Skin of body (tissue), 1 donor: ENCODE measurements at regions not wholly inside any gene's neighbourhood (a gene's known extent, or its start where the extent isn't known, plus 50 kb on each side); places are given as distances from the start of the nearest gene placed in this dataset.

Experiments used
- DNase-seq: peaks from one replicate; lab custom pipeline; 2025; lab: John Stamatoyannopoulos, UW

DNA sequence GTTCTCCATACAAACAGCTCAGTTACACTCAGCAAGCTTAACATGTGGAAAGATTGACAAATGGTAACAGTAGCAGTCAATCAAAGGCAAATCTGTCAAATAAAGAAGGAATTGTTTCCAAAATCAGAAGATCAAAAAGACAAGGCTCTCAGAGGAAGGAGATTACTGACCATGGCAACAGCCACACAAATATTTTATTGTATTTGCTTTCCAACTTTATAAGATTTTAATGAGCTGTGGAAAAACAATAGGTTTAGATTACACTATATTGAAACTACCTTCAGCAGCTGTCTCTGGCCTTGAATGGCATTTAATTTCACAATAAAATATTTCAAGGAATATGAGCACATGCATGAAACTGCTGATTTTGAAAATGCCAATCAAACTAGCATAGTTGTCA is 1143.9 kb upstream of the GJE1 start:
- no peak for DNase-seq

DNA sequence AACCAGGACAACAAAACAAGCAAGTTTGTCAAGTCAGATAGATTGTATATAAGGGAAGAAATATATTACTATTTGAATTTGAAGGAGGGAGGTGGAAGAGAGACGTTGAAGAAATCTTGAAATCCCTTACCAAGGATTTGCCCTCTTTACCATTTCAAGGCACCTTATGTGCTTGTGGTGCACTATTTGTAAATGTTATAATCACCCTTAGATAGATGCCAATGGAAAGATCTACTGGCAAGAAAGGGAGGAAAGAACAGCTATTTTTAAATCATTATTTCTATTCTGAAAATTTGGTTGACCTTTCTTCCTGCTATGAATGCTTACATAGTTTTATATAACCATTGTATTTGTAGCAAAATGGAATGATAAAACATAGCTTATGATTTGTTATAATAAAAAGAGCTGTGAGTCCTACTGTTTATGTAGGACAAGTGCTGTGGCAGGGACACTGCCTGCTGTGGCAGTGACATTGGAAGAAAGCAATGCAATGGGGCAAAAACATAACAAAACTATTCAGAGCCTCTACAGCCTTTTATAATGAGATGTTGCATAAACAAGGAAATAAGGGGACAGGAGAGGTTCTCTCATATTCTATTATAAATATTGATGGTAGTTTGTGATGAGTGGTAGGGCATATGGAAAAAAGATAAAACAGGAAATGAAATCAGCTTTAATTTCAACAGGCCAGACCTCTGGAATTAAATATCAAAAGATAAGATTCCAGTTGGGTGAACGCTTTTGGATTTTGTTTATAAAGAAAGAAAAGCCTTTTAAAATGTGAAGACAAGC is 1145.2 kb upstream of the GJE1 start:
- no peak for DNase-seq

DNA sequence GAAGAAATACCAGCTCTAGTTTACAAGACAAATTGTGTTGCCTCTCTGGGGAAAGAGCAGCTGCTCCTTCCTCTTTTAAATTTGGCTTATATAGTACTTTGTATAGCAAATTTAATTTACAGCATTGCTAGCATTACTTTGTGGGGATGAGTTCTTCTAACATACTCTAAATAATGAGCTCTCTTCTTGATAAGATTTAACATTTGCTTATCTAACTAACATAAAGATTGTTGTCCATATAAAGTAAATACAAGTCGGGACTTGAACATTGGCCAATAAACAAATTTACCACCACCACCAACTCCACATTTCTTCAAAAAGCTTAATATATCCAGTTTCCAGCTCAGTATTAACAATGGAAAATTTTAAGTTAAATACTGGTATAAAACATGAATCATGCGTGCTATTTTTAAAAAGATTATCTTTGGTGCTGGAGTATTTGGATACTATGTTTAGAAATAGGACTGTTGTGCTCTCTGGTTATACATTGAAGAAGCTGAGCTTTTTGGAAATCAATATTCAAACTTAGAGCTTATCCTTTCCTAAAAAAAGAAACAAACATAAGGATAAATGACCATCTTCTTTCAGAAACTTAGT is 1146.9 kb upstream of the GJE1 start:
- no peak for DNase-seq

DNA sequence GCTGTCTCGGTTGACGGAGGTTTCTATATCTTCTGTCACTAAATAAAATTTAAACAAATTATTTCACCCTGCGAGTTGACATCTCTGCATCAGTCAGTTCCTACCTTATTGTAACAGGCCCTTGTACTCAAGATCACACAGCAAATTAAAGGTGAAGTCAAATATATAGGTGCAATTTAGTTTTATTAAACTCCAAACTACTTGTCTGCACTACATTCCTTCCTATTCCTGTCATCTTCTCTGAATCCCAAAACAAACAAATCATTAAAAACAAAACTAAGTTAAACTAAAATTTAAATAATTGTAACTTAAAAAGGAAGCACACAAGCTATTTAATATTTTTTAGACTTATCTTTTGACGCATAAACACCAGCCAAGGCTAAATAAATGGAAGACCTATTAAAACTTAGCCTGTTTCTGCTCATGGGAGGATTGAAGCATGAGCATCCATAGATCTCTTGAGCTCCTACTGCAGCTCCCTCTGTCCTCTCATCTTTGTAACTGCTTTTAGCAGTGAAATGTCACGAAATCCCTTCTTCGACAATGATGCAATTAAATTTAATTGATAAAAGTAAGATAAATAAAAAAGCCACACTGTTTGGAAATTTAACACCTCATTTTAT is 1152.3 kb upstream of the GJE1 start:
- no peak for DNase-seq

DNA sequence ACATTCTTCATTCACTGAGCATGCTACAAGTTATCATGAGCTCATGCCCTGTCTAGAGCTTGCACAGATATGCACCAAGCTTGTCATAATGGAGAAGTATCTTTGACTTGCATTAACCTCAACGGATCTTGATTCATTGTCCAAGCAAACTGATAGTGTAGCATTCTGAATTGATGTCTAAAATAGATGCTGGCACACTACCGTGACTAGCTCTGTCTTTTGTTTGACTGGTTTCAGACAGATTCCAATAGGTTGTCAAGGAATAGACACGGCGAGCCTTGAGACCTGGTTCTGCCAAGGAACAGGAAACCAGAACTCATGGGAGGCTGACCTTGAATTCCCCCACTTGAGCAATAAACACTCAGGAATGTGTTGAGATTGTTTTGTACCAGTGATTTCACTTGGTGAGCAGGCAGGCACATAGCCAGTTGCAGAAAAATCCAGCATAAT is 1153.1 kb upstream of the GJE1 start:
- DNase-seq: no peak

DNA sequence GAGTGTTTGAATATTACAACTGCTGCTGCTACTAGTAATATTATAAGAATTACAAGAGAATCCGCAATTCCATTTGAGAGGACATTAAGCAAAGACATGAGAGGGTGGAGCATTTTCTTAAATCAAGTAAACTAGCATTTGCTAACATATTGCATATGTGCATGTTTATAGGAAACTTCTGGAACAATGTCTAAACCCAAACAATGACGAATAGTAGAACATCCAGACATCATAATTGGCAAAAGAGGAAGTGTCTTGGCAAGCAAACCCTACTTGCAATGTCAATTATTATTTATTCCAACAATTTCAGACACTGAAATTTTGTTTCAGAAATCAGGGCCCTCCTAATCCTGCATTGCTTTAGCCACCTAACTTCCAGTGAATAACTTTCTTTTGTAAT is 1155.3 kb upstream of the GJE1 start:
- peak; percentile 93 for DNase-seq

DNA sequence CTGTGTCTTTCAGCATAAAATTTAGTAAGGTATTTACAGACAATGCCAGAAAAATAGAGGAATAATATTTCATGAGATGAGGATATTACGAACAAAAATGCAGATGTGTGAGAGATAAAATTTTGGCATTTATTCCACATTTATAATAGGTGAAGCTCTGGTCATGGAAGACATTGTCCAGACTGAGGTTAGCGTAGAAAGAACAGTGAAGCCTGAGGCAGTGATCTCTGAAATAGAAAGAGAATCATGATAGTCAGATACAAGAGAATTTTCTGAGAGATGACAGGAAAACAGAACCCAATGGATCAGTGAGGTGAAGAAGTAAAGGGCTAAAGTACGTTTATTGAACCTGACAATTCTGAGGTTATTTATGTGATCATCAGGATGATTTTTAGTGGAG is 1155.9 kb upstream of the GJE1 start:
- DNase-seq: no peak

DNA sequence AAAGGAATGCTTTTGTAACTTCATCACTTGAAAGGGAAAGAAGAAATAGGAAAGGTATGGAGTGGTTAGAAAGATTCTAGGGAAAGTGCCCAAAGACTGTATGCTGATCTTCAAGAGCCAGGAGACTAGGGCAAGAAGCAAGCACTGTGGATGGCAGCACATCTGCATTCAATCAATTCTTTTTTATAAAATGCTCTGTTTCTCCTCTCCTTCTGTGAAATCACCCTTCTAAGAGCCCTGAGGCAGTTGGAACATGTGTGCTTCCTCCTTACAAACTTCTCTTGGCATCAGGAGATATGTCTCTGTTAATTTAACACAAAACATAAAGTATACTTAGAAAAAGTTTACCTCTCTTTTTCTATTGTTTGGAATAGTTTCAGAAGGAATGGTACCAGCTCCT is 1162.2 kb upstream of the GJE1 start:
- no peak for DNase-seq

DNA sequence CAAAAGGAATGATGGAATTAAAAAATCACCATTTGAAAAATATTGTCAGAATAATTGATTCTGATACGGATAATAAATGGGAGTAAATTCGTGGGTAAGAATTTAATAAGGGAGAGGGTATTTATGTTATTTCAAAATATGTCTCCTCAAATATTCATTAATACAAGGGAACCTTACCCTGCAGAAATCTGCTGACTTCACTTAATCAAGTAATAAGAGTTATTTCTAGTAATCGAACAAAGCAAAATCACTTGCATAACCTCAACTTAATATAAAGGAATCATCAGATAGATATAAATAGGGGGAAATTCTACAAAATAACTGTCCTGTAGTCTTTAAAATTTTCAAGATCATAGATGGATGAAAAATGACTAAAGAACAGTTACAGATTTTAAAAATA is 1164.7 kb upstream of the GJE1 start:
- no peak for DNase-seq

DNA sequence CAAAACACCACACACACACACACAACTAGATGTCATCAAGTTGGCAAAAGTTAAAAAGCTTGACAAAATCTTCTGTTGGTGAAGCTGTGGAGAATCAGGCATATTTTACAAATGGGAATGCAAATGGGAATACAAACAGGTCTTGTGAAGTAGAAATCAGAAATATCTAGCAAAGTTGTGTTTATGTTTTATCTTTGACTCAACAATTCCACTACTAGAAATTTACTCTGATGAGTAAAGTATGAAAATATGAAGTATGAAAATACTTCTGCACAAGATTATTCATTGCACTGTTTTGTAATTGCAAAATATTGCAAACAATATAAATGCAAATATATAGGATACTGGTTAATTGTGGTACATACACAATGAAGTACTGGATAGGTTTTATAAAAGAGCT is 1166.0 kb upstream of the GJE1 start:
- no peak for DNase-seq

DNA sequence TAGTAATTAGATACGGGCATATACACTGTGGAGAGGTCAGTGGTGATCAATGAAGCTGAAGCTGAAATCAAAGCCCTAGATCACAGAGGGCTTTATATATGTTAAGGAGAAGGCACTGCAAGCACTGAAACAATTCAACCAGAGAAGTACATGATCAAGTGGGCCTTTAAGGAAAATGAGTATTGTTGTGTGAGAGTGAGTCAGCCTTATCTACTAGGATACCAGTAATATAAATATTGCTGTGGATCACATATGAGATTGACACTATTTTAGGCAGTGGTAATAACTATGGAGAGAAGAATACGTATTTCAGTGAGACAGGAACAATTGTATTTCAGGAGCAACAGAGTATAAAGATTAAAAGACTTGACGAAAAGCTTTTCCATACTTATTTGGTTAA is 1172.2 kb upstream of the GJE1 start:
- DNase-seq: no peak

DNA sequence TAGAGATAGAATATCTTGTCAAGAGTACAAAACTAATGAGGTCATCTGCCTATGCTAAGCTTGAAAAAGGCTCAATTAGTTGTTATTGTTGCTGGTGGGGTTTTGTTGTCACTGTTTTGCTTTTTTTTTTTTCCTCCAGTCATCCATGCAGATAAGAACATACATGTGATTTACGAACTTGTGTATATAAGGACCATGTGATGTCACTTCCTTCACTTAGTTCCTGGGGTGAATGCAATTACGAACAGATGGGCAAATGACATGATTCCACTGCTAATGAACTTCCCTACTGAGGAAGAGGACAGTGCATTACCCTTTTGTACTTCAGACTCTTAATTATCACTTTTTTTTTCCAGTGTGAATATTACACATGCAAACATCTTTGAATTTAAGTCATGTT is 1175.3 kb upstream of the GJE1 start:
- DNase-seq: peak; percentile 46

DNA sequence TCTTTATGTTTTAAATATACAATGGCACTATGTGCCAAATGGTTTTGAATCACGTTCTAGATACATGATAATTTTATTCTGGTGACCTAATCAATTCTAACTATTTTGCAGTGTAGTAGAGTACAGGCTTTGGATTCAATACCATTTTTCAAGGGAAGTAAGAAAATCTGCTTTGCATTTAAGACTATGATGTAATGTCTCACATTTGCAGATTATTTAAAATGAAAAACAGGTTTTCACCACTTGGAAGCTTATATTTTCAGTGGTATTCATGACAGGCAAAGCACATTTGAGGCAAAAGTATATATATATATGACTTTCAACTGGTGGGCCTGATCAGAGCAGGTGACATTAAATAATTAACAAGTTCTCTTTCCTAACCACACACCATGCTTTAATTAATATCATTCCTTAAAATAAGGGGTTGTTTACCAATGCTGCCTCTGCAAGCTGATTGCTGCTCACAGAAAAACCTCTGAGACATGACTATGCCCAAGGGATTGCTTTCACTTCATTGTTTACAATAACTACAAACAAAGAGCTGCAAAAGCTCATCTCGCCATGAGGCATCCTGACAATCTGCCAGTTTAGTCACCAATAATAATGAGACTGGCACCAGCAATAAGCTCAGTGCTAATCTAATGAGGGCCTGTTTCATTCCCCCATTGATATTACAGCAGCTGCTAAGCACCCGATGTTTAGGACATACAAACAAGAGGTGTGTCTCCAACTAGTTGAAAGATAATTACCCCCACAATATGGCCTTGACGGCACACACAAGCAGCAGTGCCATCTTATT is 1176.0 kb upstream of the GJE1 start:
- DNase-seq: peak; percentile 84

DNA sequence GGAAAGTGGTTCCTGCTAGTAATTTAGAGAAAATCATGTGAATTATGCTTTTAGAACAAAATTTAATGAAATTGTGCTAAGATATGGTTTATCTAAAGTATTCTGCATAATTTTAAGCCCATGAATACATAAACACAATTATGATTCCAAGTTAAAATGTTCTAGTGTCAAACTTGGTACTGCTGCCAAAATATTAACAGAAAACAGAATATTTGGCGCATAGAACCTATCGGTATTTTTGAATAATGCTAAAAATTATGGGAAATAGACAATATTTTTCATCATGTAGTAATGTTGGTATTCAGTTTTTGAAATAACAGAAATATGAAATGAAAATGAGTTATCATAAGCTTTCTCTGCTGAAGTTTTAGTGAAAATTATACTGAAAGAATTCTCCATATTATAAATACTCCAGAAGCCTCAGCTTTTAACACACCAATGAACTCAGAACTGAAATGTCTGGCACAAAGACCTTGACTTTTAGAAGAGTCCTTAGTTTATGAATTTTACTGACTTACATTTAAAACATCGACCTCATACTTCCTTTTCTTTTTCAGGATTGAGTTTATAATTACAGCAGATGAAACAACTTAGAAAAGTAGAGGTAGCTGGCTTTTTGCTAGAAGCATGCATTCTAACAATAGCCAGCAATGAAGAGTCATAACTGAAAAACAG is 1192.3 kb upstream of the GJE1 start:
- DNase-seq: peak; percentile 64

DNA sequence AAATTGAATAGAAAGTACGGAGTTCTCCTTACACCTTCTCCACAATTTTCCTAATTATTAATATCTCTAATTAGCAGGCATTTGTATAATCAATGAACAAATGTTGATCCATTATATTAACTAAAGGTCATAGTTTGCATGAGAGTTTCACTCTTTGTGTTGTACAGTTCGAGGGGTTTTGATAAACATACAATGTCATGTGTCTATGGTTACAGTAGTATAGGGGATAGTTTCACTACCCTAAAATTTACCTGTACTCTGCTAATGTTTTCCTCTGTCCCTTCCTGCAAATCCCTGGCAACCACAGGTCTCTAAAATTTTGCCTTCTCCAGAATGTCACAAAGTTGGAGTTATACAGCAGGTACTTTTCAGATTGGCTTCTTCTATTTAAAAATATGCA is 1199.8 kb upstream of the GJE1 start:
- no peak for DNase-seq

DNA sequence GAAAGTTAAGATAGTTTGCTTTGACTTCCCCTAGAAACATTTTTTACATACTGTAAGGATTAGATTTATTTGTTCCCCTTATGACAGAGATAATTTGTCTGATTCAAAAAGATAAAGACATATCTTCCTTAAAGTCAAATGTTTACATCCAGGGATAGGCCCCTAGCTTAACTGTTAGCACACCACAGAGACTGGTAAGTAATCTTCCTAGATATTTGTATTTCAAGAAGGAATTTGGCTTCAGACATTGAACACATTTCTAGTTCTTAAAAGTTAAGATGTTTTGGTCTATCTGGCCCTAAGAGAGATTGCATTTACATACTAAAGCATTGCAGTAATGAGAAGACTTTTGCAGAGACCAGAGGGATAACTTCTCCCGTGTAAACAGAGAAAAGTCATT is 1201.1 kb upstream of the GJE1 start:
- no peak for DNase-seq

DNA sequence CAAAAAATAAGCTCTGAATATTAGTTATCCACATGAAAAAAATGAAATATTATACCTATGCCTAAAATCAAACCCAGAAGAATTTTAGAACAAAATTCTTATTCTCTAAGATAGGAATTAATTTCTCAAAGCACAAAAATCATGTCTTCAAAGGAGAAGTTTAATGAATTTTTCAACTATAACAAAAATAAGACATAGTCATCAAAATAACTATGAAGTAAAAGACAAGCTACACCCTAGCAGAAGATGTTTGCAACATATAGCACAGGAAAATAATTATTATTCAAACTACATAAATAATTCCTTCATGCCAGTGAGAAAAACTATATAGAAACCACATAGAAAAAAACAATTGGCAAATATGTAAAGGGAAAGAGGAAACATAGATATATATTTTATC is 1203.6 kb upstream of the GJE1 start:
- no peak for DNase-seq

DNA sequence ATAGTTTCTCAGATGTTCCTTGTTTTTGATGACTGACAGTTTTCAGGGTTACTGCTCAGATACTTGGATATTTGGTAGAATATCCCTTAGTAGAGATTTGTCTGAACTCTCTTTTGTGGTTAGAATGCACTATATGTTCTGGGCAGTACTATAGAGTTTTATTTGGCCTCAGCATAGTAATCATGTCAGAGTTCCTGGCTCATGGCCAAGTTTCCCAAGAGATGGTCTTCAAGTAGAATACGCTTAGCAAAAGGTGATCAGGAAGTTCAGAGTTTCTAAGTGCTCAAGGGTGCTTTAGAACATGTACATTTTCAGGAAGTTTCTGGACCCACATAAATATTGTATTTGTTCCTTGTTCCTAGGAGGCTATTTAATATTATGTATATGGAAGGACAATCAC is 1209.7 kb upstream of the GJE1 start:
- DNase-seq: no peak

DNA sequence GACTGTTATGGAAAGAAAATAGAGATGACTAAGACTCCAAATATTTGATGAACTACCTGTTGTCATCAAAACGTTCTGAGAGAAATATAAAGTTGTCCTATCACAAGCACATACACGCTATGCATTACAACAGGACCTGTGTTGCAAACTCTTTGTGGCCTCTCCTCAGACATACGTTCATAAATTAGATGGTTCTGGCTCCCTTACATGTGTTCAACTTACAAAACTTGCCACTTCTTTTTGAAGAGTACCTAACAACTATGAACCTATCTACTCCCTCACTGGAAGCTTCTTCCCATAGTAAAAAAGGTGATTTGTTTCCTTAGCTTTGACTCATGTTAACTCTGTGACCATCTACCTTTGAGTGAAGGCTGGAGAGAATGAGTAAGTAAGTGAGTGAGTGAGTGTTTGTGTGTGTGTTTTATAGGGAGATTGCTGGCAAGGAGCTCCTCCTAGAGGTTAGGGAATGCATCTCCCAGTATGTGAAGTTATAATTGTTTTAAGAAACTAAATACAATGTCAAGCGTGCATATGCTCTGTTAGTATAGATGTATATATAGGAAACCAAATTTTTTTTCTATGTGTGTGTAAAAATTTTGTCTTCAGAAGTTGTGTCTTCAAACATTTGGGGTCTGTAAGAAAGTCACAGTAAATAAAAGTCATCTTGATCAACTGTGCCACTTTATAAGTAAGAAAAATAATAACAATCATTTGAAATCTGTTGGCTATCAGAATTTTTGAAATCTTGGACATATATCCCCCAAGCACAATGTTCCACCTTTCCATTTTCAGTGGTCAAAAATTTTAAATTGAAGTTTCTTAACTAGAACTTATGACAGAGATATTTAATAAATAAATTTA is 1211.1 kb upstream of the GJE1 start:
- no peak for DNase-seq

DNA sequence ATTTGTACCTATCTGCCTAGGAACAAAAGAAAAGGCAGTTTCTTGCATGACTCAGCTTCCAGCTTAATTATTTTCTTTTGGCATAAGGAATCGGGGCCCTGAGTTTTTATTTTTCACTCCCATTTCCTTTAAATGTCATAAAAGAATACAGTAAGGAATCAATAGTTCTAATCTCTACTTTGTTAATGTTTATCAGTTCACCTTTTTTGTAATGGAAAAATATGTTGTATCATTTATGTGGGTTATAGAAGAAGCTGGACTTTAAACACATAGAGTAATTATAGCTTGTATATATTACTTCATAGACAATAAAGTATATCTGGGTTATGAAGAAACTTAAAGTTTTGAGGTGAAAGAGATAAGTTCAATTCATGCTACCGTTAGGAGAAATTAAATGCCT is 1214.8 kb upstream of the GJE1 start:
- no peak for DNase-seq

DNA sequence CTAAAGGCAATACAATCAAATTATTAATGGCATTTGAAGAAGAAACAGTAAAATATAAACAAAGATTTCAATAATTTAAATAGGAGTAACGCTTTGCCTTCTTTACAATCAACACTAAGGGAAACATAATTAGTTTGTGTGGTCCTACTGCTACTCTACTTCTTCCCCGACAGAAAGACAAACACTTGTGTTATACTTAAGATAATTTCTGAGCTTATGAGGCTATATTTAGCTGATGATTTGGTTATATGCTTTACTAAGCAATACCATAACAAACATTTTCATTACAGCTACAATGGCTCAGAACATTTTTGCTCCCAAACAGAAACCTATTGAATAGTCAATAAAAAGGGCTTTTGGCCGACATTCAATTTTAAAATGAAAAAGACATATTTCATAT is 1217.2 kb upstream of the GJE1 start:
- no peak for DNase-seq
